Activated CD8-positive, alpha-beta memory T cell treated with anti-CD3 and anti-CD28 coated beads for 36 hours (primary cell): ENCODE measurements at regions not wholly inside any gene's neighbourhood (a gene's known extent, or its start where the extent isn't known, plus 50 kb on each side); places are given as distances from the start of the nearest gene placed in this dataset.
"Not testable (repeated sequence)": the region's sequence is repeated elsewhere in the genome, so short reads cannot be mapped to it uniquely, and the experiment has no call there.

ENCODE experiments used
- CTCF ChIA-PET: fragments of 350-600 bp; sonication (Branson Sonifier 250); formaldehyde crosslinking; loops from one replicate; lab custom pipeline; 2021; ENCODE audit warnings: antibody characterized with exemption; lab: Charles Lee
- POLR2A ChIA-PET: fragments of 350-600 bp; sonication (Branson Sonifier 250); formaldehyde crosslinking; loops from one replicate; lab custom pipeline; 2021; ENCODE audit warnings: antibody characterized with exemption; lab: Charles Lee

DNA sequence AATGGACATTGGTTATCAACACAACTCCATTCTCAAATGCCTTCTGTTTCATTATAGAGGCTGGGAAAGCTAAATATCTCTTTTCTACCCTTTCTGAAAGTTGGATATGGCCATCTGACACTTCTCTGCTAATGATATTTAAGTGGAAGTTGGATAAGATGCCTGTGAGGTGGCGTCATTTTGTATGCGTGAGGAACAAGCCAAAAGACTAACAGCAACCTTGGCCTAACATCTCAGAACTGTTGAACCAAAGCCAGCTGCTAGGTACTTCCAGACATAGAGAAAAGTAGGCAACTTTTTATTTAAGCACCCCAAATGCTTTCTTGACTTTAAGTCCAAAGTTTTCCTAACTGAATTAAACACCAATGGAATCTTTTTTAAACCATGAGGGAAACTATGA is 708.4 kb downstream of the CD109 start:
- ChIA-PET CTCF (no interaction called here), POLR2A (no interaction called here)

- ChIA-PET POLR2A (no interaction called here), CTCF (no interaction called here)
These were observed 706.8 kb downstream of the CD109 start for GRCh38 chr6:74402781-74403180.

GRCh38 chr6:74378437-74378836 is 682.4 kb downstream of the CD109 start:
- CTCF ChIA-PET, POLR2A ChIA-PET: not testable (repeated sequence)

GRCh38 chr6:74369556-74369993 is 673.6 kb downstream of the CD109 start:
- ChIA-PET CTCF (no interaction called here), POLR2A (no interaction called here)

- ChIA-PET POLR2A (no interaction called here), CTCF (no interaction called here)
These were observed 672.7 kb downstream of the CD109 start for GRCh38 chr6:74368746-74369145.

DNA sequence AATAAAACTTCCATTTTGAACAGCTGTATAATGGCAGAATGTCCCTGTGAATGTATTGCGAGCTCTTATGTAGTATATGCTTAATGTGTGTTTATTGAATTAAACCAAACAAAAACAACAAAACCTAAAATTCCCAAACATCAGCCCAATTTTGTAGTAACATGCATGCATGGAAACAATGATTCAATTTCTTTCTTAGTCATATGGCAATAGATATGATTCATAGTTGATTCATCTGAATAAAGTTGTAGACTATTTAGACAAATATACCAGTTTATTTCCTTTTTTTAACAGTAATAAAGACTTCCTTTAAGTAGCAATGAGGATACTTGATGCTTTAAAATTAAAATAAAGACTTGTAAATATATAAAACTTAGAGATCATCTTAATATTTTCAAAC is 670.6 kb downstream of the CD109 start:
- ChIA-PET POLR2A (no interaction called here), CTCF (no interaction called here)

DNA sequence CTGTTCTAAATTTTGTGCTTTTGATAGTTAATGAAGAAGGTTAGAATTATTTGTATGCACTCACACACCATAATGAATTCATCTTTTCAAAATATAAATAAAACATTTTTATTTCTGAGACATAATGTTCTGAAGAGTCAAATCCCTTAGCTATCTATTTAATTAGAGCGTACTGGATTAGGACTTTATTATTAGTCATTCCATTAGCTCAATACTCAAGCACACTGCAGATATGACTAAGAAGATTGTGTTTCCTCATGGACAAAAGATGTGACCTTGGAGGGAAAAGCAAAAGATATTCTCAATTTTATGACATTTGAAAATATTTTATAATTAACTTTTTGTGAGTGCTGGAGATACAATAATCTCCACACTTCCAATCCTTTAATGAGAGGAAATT is 666.4 kb downstream of the CD109 start:
- ChIA-PET POLR2A (no interaction called here), CTCF (no interaction called here)

- ChIA-PET POLR2A (no interaction called here), CTCF (no interaction called here)
These were observed 661.3 kb downstream of the CD109 start for GRCh38 chr6:74357321-74357720.

DNA sequence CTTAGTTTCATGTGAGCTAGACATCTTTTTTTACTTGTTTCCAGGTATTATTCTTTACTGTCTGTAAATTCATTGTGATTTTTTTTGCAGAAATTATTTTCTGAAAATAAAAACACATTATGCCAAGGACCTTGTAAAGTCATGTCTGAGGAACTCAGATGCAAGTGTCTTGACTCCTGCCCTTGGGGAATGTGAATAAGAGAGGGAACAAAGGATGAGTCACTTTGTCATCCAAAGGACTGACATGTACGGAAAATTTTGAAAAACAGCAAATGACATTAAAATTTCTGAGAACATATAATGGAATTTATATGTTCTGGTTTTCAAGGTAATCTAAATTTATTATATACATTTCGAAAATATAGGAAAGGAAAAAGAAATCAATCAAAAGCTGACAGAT is 660.4 kb downstream of the CD109 start:
- ChIA-PET CTCF (no interaction called here), POLR2A (no interaction called here)

DNA sequence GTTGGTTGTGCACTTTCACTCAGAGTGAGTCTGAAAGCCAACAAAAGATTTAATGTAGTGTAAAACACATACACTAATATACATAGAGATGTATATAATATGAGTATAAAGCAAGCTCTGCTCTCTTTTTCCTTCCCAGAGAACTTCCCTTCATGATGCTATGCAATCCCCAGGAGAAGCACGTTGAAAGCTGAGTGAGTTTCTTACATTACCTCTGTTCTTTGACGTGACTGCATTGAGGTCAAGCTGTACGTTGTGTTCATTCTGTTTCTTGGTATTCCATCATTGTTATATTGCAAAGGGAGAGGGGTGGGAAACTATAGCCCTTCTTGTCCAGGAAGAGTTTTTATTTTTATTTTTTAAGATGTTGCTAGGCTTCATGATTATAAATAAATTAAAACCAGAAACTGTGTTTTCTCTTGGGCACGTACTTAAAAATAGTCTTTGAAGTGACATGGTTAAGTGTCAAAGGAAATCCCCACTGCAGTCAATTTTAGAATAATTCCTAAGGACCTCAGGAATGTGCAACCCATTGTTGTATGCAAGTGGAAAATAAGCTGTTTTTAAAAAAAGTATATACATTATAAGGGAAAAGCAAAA is 651.0 kb downstream of the CD109 start:
- POLR2A ChIA-PET: no interaction called here
- CTCF ChIA-PET: no interaction called here

GRCh38 chr6:74343804-74344203 is 647.8 kb downstream of the CD109 start:
- POLR2A ChIA-PET: no interaction called here

DNA sequence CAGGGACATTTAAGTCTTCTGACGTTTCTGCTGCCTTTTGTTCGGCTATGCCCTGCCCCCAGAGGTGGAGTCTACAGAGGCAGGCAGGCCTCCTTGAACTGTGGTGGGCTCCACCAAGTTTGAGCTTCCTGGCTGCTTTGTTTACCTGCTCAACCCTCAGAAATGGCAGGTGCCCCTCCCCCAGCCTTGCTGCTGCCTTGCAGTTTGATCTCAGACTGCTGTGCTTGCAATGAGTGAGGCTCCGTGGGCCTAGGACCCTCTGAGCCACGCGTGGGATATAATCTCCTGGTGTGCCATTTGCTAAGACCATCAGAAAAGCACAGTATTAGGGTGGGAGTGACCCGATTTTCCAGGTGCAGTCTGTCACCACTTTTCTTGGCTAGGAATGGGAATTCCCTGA is 647.3 kb downstream of the CD109 start:
- POLR2A ChIA-PET, CTCF ChIA-PET: not testable (repeated sequence)

More at GRCh38 chr6:74343804-74344203, 647.8 kb downstream of the CD109 start:
- CTCF ChIA-PET: no interaction called here

DNA sequence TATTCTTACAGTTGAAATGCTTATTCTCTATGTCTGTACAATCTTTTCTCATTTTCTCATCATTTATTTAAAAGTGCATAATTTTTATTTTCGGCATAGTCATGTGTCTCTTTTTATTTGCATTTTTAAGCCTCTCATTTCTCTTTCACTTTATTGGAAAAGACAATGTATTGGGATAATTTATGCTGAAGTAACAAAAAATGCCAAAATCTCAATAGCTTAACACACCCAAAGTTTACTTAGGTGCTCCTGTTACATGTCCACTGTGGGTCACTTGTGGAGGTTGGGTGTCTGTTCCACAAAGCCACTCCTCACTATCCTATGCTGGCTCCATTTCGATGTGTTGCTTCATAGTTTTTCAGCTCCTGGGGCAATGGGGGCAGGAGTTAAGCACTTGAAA is 638.7 kb downstream of the CD109 start:
- ChIA-PET CTCF (no interaction called here), POLR2A (no interaction called here)

GRCh38 chr6:74333406-74333805 is 637.4 kb downstream of the CD109 start:
- ChIA-PET CTCF (no interaction called here), POLR2A (no interaction called here)

DNA sequence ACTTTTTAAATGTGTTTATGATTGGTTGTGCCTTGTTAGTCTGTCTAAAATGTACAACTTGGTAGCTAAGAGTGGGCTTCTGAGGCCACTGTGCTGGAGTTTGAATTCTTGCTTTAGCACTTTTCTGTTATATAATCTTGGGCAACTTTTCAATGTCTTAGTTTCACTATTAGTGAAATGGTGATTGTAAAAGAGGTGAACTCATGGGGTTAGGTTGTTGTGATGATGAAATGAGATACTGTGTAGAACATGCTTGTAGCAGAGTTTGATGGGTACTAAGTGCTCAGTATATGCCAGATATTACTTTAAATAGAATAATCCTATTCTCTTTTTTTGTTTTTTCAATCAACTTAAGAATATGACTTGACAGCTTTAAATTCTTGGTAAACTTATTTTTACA is 624.7 kb downstream of the CD109 start:
- ChIA-PET POLR2A (no interaction called here), CTCF (no interaction called here)

- CTCF ChIA-PET: no interaction called here
- POLR2A ChIA-PET: no interaction called here
These were observed 624.1 kb downstream of the CD109 start for GRCh38 chr6:74320074-74320473.

- ChIA-PET POLR2A (no interaction called here), CTCF (no interaction called here)
These were observed 623.3 kb downstream of the CD109 start for GRCh38 chr6:74319292-74319691.

GRCh38 chr6:74318738-74319137 is 622.7 kb downstream of the CD109 start:
- CTCF ChIA-PET: no interaction called here

GRCh38 chr6:74312081-74312480 is 616.1 kb downstream of the CD109 start:
- ChIA-PET CTCF (no interaction called here), POLR2A (no interaction called here)

More at GRCh38 chr6:74318738-74319137, 622.7 kb downstream of the CD109 start:
- POLR2A ChIA-PET: no interaction called here

- CTCF ChIA-PET: no interaction called here
- POLR2A ChIA-PET: no interaction called here
These were observed 615.4 kb downstream of the CD109 start for GRCh38 chr6:74311431-74311830.

DNA sequence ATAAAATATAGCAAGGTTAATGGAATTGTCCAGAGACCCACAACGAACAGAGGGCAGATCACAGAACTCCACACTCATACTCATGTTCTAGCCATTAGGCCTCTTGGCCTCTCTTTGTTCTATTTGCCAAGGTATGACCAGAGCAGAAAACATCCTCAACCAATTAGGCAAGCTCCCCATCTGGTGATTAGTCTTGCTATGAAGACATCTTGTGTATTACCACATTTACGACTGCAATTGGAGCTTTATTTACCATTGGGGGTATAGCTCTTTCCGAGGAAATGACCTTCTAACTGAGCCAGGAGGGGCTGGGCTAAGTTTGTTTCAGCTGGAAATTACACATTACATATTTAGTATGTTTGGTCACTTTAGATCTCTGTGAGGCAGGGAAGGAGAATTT is 593.9 kb downstream of the CD109 start:
- ChIA-PET POLR2A (no interaction called here), CTCF (no interaction called here)

DNA sequence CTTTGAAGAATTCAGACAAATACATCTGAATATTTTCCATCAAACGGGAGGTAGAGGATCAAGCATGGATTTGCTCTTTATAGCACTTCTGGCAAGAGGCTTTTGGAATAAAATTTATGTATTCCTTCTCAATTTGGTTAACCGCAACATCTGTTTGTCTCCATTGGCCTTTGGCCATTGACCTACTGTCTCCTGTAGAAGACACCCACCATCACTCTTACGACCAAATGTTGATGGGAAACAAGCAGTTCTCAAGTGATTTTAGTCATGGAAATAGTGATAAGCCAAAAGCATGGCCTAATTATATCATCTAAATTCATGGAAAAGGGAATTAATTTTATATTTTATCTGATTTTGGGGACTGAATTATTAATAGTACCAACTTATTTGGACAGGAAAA is 591.9 kb downstream of the CD109 start:
- ChIA-PET CTCF (no interaction called here), POLR2A (no interaction called here)
